HCT116 (cell line): ENCODE measurements at regions not wholly inside any gene's neighbourhood (a gene's known extent, or its start where the extent isn't known, plus 50 kb on each side); places are given as distances from the start of the nearest gene placed in this dataset.

Experiments
- ATAC-seq: fragments of 200-7000 bp; cut with Tn5 transposase; 2 replicates; pipeline ENCODE4 v1.9.1; 2020; ENCODE audit warnings: mild to moderate bottlenecking, moderate library complexity
- BruUV-seq: library from RNA; stranded (reverse); fragments of 400-500 nt; replicated peaks from 2 replicates; lab custom pipeline; 2021; lab: Mats Ljungman, UMichigan
- CTCF ChIA-PET: fragments of 300-600 bp; sonication (Branson Sonifier 250); formaldehyde crosslinking; loops from one replicate; lab custom pipeline; 2021; ENCODE audit warnings: antibody characterized with exemption; lab: Charles Lee
- POLR2A ChIA-PET: fragments of 300-600, 350-600 bp; sonication (Branson Sonifier 250); formaldehyde crosslinking; loops from one replicate; lab custom pipeline; 2021; ENCODE audit warnings: antibody characterized with exemption; lab: Charles Lee
- RAD21 ChIA-PET, 2 experiments: fragments of 300-600 bp; sonication (Branson Sonifier 250); formaldehyde crosslinking; loops; one replicate each; lab custom pipeline; 2023; ENCODE audit warnings: low total read pairs in 2 of 2; ENCODE audit not compliant: uncharacterized antibody in 2 of 2, unreplicated experiment in 2 of 2, low non-redundant PET in 1 of 2; lab: Charles Lee
- DNase-seq: peaks from one replicate; pipeline ENCODE4 v3.0.0-alpha.2; 2010; ENCODE audit warnings: low read depth, low spot score
- H2AFZ ChIP-seq: fragments of 200-600 bp; shearing (Covaris generic), sonication (generic); 2 replicates; pipeline ENCODE4 v1.6.1; 2017; ENCODE audit warnings: low read depth, mixed run types, mixed read lengths, antibody characterized with exemption, low read length; ENCODE audit not compliant: poor library complexity, severe bottlenecking
- H3K27ac ChIP-seq: 2 replicates; pipeline ENCODE4 v1.5.1; 2012; ENCODE audit warnings: low read depth, low read length
- H3K27me3 ChIP-seq: fragments of 200-600 bp; sonication (generic); 2 replicates; pipeline ENCODE4 v1.6.1; 2016; ENCODE audit warnings: mixed run types, low read length, mixed read lengths; ENCODE audit not compliant: insufficient read depth
- H3K36me3 ChIP-seq, 2 experiments: fragments of 200-500 bp in 1 of 2; fragments of 200-600 bp in 1 of 2; sonication (Bioruptor generic) in 1 of 2; sonication (generic) in 1 of 2; 2 replicates each; pipeline versions ENCODE4 v1.5.1 to v1.6.1; 2014 to 2016; ENCODE audit warnings: low read length in 2 of 2, inconsistent platforms in 1 of 2, mixed read lengths in 1 of 2, mixed run types in 1 of 2; ENCODE audit not compliant: insufficient read depth in 2 of 2, control insufficient read depth in 1 of 2
- H3K4me1 ChIP-seq, 2 experiments: fragments of 200-600 bp in 1 of 2; sonication (generic) in 1 of 2; 2 replicates each; pipeline versions ENCODE4 v1.5.1 to v1.6.1; 2012 to 2017; ENCODE audit warnings: low read length in 2 of 2, inconsistent platforms in 1 of 2, mild to moderate bottlenecking in 1 of 2, mixed read lengths in 1 of 2, mixed run types in 1 of 2, moderate library complexity in 1 of 2; ENCODE audit not compliant: insufficient read depth in 2 of 2, control insufficient read depth in 1 of 2
- H3K4me2 ChIP-seq: fragments of 200-600 bp; sonication (generic); 2 replicates; pipeline ENCODE4 v1.6.1; 2017; ENCODE audit warnings: mixed run types, low read length, mixed read lengths
- H3K4me3 ChIP-seq, 2 experiments: fragments of 200-600 bp in 1 of 2; sonication (generic) in 1 of 2; replicated peaks in 1 of 2; 2 replicates each; pipeline ENCODE4 v1.5.1; 2011 to 2016; ENCODE audit warnings: low read length in 2 of 2, control low read depth in 1 of 2, low read depth in 1 of 2, mild to moderate bottlenecking in 1 of 2, mixed read lengths in 1 of 2, mixed run types in 1 of 2
- H3K79me2 ChIP-seq: fragments of 200-600 bp; sonication (generic); 2 replicates; pipeline ENCODE4 v1.6.1; 2017; ENCODE audit warnings: mild to moderate bottlenecking, mixed run types, low read length, moderate library complexity, mixed read lengths; ENCODE audit not compliant: insufficient read depth
- H3K9ac ChIP-seq: fragments of 200-600 bp; sonication (generic); 2 replicates; pipeline ENCODE4 v1.6.1; 2016; ENCODE audit warnings: low read length, mixed read lengths
- H3K9me2 ChIP-seq: fragments of 200-600 bp; sonication (generic), shearing (Covaris generic); 2 replicates; pipeline ENCODE4 v1.6.1; 2017; ENCODE audit warnings: mixed run types, mild to moderate bottlenecking, moderate library complexity; ENCODE audit not compliant: insufficient read depth
- H3K9me3 ChIP-seq, 2 experiments: fragments of 200-500 bp in 1 of 2; fragments of 200-600 bp in 1 of 2; sonication (Bioruptor generic) in 1 of 2; sonication (generic) in 1 of 2; 2 replicates each; pipeline ENCODE4 v1.6.1; 2014 to 2017; ENCODE audit warnings: low read length in 2 of 2, mixed read lengths in 2 of 2, inconsistent platforms in 1 of 2, low read depth in 1 of 2, mild to moderate bottlenecking in 1 of 2, mixed run types in 1 of 2, moderate library complexity in 1 of 2; ENCODE audit not compliant: control insufficient read depth in 1 of 2, insufficient read depth in 1 of 2
- H4K20me1 ChIP-seq: fragments of 200-600 bp; sonication (generic), shearing (Covaris generic); 2 replicates; pipeline ENCODE4 v1.6.1; 2017; ENCODE audit warnings: mixed run types, mild to moderate bottlenecking, moderate library complexity; ENCODE audit not compliant: insufficient read depth
- CEBPB ChIP-seq: IDR thresholded peaks from 2 replicates; pipeline ENCODE4 v1.6.1; 2012; ENCODE audit warnings: low read depth
- EGR1 ChIP-seq: IDR thresholded peaks from 2 replicates; pipeline ENCODE4 v1.6.1; 2012; ENCODE audit warnings: low read depth
- ELF1 ChIP-seq: IDR thresholded peaks from 2 replicates; pipeline ENCODE4 v1.6.1; 2012; ENCODE audit warnings: low read depth, borderline replicate concordance
- EZH2 ChIP-seq: fragments of 200-600 bp; sonication (generic); IDR thresholded peaks from 2 replicates; pipeline ENCODE4 v1.6.1; 2017; ENCODE audit warnings: antibody characterized with exemption, mixed run types
- EZH2phosphoT487 ChIP-seq: fragments of 200-600 bp; IDR thresholded peaks from 2 replicates; pipeline ENCODE4 v1.6.1; 2018; ENCODE audit warnings: antibody characterized with exemption, borderline replicate concordance
- FOSL1 ChIP-seq: IDR thresholded peaks from 2 replicates; pipeline ENCODE4 v1.6.1; 2012; ENCODE audit warnings: low read depth
- JUND ChIP-seq: IDR thresholded peaks from 2 replicates; pipeline ENCODE4 v1.6.1; 2012
- POLR2A ChIP-seq: IDR thresholded peaks from 2 replicates; pipeline ENCODE4 v1.7.0; 2011; ENCODE audit warnings: borderline replicate concordance; ENCODE audit not compliant: insufficient read depth, insufficient read length; ENCODE audit errors: extremely low read depth
- POLR2AphosphoS5 ChIP-seq: IDR thresholded peaks from 2 replicates; pipeline ENCODE4 v1.6.1; 2011; ENCODE audit warnings: mild to moderate bottlenecking, low read depth, low read length, moderate library complexity
- RAD21 ChIP-seq: IDR thresholded peaks from 2 replicates; pipeline ENCODE4 v1.6.1; 2012; ENCODE audit warnings: low read depth, mild to moderate bottlenecking
- SIN3A ChIP-seq: IDR thresholded peaks from 2 replicates; pipeline ENCODE4 v1.6.1; 2012; ENCODE audit warnings: low read depth
- SRF ChIP-seq: IDR thresholded peaks from 2 replicates; pipeline ENCODE4 v1.6.1; 2012; ENCODE audit warnings: low read depth
- TCF7L2 ChIP-seq: IDR thresholded peaks from 2 replicates; pipeline ENCODE4 v1.7.0; 2011; ENCODE audit warnings: borderline replicate concordance, inconsistent platforms; ENCODE audit not compliant: insufficient read depth, insufficient read length; ENCODE audit errors: extremely low read depth
- YY1 ChIP-seq: IDR thresholded peaks from 2 replicates; pipeline ENCODE4 v1.6.1; 2011; ENCODE audit warnings: low read length, low read depth, moderate library complexity, mild to moderate bottlenecking; ENCODE audit not compliant: insufficient replicate concordance; ENCODE audit errors: extremely low read depth
- ZBTB33 ChIP-seq: IDR thresholded peaks from 2 replicates; pipeline ENCODE4 v1.6.1; 2011; ENCODE audit warnings: mild to moderate bottlenecking, low read length, moderate library complexity; ENCODE audit not compliant: insufficient replicate concordance; ENCODE audit errors: extremely low read depth
- intact Hi-C: fragments of 100-400 bp; cut with micrococcal nuclease; formaldehyde crosslinking; loops from 2 replicates; pipeline ENCODE4 v1.10.0; 2022
- TF ChIP-seq, protein P1 (sequence below): IDR thresholded peaks from 2 replicates; pipeline ENCODE4 v1.6.1; 2012
- TF ChIP-seq, protein P2 (sequence below): IDR thresholded peaks from 2 replicates; pipeline ENCODE4 v1.6.1; 2012
- TF ChIP-seq, protein P3 (sequence below), 3 experiments: fragments of 200-600 bp in 1 of 3; sonication (generic) in 1 of 3; IDR thresholded peaks in 2 of 3; conservative IDR thresholded peaks in 1 of 3; 2 replicates each; pipeline ENCODE4 v1.5.1; 2012 to 2017; ENCODE audit warnings: low read depth in 2 of 3, low read length in 2 of 3, antibody characterized with exemption in 1 of 3, borderline replicate concordance in 1 of 3, control low read depth in 1 of 3, mild to moderate bottlenecking in 1 of 3, mixed read lengths in 1 of 3, mixed run types in 1 of 3, moderate library complexity in 1 of 3; ENCODE audit not compliant: insufficient read depth in 1 of 3

DNA sequence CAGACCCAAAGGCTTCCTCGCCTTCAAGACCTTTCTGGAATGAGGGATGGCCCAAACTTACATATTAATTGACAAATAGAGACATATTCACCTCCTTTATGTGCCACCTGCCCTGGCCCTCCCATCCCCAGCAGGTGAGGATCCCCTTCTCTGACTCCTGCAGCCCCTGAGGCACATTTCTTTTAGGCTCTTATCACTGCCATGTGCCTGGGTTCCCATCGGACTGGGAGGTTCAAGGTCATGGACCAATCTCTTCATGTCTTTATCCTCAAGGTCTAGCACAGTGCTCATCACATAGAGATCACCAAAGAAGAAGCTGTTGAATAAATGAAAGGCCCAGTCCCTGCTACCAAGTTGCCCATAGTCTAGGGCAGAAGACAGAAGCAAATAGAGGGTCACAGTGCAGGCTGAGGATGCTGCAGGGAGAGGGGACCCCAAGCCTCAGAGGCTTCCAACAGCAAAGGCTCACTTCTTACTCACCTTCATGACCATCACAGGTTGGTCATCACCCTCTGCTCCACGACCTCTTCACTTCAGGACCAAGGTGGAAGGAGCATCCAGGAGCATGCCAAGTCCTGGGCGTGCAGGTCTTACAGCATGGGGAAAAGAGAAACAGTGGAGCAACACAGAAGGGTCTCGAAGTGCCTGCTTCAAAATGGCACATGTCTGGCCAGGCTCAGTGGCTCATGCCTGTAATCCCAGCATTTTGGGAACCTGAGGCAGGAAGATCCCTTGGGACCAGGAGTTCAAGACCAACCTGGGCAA lies 193.9 kb downstream of the SMAD2 start (continued):
- TF ChIP-seq, protein P1, sequence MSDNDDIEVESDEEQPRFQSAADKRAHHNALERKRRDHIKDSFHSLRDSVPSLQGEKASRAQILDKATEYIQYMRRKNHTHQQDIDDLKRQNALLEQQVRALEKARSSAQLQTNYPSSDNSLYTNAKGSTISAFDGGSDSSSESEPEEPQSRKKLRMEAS: no peak
- TF ChIP-seq ELF1 (no peak), EGR1 (no peak), TCF7L2 (no peak), SIN3A (no peak), POLR2A (no peak)

- DNase-seq: no peak
- intact Hi-C loops: no loop called here
- no peak overlapping the region for H3K4me2 ChIP-seq
- peaks cover 52% of the 10 kb centered on the region for H3K27me3 ChIP-seq
- H4K20me1 ChIP-seq: no peaks in the 10 kb centered on the region
- RAD21 ChIA-PET: no interaction called here
- H3K4me3 ChIP-seq: no peak overlapping the region
- no peaks in the 10 kb centered on the region for H3K9me3 ChIP-seq
- H3K27ac ChIP-seq: no peak overlapping the region
- H3K9ac ChIP-seq: no peak overlapping the region
- POLR2A ChIA-PET: no interaction called here
- no peak overlapping the region for H2AFZ ChIP-seq
- no peaks in the 10 kb centered on the region for H3K79me2 ChIP-seq
- CTCF ChIA-PET: no interaction called here
- peaks cover 0 to 2% of the 10 kb centered on the region in 2 experiments; a peak in 1 of 4 replicates for H3K4me1 ChIP-seq
- no peak for ATAC-seq
- H3K36me3 ChIP-seq: no peaks in the 10 kb centered on the region
- BruUV-seq: no TSS peak
- no peaks in the 10 kb centered on the region for H3K9me2 ChIP-seq
- TF ChIP-seq EGR1 (no peak), SIN3A (no peak), SRF (no peak), RAD21 (no peak), ZBTB33 (no peak), EZH2phosphoT487 (no peak), FOSL1 (no peak), POLR2A (no peak), YY1 (no peak), EZH2 (no peak), ELF1 (no peak), POLR2AphosphoS5 (no peak), JUND (no peak), TCF7L2 (no peak), CEBPB (no peak)
- TF ChIP-seq, protein P2, sequence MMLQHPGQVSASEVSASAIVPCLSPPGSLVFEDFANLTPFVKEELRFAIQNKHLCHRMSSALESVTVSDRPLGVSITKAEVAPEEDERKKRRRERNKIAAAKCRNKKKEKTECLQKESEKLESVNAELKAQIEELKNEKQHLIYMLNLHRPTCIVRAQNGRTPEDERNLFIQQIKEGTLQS: no peak
- TF ChIP-seq, protein P1: no peak
- TF ChIP-seq, protein P3, sequence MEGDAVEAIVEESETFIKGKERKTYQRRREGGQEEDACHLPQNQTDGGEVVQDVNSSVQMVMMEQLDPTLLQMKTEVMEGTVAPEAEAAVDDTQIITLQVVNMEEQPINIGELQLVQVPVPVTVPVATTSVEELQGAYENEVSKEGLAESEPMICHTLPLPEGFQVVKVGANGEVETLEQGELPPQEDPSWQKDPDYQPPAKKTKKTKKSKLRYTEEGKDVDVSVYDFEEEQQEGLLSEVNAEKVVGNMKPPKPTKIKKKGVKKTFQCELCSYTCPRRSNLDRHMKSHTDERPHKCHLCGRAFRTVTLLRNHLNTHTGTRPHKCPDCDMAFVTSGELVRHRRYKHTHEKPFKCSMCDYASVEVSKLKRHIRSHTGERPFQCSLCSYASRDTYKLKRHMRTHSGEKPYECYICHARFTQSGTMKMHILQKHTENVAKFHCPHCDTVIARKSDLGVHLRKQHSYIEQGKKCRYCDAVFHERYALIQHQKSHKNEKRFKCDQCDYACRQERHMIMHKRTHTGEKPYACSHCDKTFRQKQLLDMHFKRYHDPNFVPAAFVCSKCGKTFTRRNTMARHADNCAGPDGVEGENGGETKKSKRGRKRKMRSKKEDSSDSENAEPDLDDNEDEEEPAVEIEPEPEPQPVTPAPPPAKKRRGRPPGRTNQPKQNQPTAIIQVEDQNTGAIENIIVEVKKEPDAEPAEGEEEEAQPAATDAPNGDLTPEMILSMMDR (IDR thresholded peaks at IDR 0.05 in 2 of 3, conservative IDR thresholded peaks at IDR 0.05 in 1 of 3; ENCODE audit: borderline replicate concordance in 1 of 3, insufficient read depth in 1 of 3, low read depth in 2 of 3, low read length in 2 of 3): no peak
These were observed 195.3 kb downstream of the SMAD2 start for GRCh38 chr18:47735041-47735702.
